ENCODE measurements at regions not wholly inside any gene's neighbourhood (a gene's known extent, or its start where the extent isn't known, plus 50 kb on each side); places are given as distances from the start of the nearest gene placed in this dataset.
A peak's percentile ranks its signal among the peaks of the same experiment; 100 is the strongest.
"Not testable (repeated sequence)": the region's sequence is repeated elsewhere in the genome, so short reads cannot be mapped to it uniquely, and the experiment has no call there.

DNA sequence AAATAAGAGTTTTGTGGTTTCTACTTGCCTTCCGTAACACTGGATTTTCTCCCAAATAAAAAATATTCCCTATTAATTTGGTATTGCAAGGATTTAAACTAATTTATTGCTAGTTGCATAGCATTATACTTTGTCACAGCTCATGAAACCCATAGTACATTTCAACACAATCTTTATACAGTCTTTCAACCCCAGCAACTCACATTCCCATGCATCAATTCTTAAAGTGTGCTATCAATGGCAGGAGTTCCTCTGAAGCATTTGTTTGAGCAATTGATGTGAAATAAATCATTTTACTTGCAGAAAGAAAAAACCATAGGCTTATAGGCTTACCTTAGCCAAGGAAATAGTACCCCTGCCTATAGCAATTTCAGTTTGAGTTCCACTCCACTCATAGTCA, 251.9 kb downstream of the PAPSS1 start:
- DNase-seq = no peak

- no peak for DNase-seq
These were observed 252.6 kb downstream of the PAPSS1 start for GRCh38 chr4:107467461-107467860.

GRCh38 chr4:107458194-107458593, 261.8 kb downstream of the PAPSS1 start:
- no peak for DNase-seq

- no peak for DNase-seq
These were observed 266.0 kb downstream of the PAPSS1 start for GRCh38 chr4:107453987-107454386.

DNA sequence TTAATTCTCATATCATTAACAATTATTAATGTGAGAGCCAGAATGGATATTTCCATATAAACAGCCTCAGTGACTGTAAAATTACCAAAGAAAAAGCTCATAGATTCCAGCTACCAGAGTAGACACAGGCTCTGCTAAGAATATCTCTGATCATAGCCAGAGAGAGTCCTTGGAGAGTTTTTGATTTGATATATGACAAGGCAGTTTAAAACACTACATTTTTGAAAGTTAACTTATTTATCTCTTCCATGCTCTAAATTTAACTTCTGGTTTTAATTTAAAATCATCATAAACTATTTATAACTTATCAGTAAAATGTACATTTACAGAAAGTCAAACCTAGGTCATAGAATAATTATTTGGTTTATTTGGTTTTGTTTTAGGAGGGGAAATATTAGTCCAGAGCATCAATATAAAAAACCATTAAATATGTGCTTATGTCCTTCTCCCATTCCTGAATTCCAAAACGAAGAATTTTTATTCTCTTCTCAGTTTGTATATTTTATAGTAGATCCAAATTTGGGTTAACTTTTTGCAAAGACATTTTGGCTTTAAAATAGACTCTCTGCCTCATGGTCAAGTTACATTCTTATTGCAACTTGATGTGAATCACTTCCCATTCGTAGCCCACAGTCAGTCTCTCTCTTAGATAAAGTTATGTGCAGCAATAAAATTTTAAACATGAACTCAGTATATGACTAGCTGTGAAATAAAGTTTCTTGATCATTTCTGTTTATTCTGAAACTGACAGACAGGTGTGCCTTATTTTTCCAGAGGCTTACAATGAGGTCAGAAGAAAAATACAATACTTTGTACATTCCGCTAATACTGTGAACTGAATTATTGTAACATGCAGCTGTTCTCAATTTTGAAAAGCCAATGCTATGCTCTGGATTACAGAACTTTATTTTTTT, 267.1 kb downstream of the PAPSS1 start:
- DNase-seq = no peak

DNA sequence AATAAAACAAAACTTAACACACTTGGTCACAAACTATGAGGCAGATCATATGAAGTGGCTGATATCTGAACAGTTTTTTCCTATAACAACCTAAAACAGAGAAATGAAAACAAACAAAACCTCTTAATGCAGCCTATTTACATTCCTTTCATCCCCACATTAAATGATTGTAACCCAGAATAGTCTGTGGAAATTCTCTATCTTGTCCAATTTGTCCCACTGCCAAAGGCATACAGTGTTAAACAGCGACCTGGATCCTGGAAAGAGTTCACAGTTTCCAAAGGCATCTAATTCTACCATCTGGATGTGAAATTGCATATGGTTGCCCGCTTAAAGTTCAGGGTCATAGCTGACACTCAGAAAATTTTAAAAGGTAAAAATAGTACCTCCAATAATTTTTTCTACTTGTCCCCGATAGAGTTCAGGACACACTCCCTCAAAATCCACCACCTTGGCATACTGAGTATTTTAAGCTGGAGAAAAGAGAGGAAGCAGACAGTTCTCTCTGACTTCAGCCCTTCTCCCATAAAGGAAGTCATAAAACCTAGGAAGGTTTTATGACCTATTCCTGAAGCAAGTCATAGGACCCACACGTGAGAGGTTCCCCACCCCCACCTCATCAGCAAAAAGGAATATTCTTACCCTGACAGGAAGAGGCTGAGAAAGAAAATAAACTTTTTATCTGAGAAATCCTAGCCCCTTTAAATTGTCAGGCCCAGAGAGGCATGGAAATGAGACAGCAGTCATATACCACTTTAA, 270.2 kb downstream of the PAPSS1 start:
- DNase-seq = no peak

DNA sequence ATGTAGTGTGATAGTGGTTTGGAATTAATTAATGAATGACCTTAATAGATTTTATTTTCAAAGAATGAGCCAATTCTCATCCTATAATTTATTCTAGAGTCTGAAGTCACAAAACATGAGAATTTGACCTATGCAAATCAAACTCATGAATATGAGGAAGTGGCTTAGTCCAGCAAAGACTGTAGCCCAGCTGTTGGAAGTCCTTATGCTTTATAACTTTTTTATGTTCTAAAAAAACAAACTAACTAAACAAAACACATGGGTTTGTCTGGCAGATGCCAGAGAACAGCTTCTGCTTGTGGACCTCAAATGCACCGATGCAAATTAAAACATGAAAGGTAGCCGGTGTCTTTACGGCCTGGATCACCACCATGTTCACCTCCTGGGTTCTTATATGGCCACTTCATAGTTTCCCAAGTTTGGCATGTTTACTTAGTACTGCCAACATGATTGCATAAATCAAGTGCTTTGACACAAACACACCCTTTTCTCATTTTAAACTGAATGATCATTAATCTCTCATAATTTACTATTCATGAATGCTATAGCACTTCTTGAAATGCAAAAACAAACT, 277.4 kb downstream of the PAPSS1 start:
- DNase-seq = no peak

- no peak for DNase-seq
These were observed 280.6 kb downstream of the PAPSS1 start for GRCh38 chr4:107439401-107439800.

DNA sequence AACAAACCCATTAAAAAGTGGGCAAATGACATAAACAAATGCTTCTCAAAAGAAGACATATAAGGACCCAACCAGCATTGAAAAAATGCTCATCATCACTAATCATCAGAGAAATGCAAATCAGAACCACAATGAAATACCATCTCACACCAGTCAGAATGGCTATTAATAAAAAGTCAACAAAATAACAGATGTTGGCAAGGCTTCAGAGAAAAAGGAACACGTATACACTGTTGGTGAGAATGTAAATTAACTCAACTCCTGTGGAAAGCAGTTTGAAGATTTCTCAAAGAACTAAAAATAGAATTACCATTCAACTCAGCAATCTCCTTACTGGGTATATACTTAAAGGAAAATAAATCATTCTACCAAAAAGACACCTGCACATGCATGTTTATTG, 283.6 kb downstream of the PAPSS1 start:
- DNase-seq = not testable (repeated sequence)

GRCh38 chr4:107432451-107432850, 287.6 kb downstream of the PAPSS1 start:
- no peak for DNase-seq

DNA sequence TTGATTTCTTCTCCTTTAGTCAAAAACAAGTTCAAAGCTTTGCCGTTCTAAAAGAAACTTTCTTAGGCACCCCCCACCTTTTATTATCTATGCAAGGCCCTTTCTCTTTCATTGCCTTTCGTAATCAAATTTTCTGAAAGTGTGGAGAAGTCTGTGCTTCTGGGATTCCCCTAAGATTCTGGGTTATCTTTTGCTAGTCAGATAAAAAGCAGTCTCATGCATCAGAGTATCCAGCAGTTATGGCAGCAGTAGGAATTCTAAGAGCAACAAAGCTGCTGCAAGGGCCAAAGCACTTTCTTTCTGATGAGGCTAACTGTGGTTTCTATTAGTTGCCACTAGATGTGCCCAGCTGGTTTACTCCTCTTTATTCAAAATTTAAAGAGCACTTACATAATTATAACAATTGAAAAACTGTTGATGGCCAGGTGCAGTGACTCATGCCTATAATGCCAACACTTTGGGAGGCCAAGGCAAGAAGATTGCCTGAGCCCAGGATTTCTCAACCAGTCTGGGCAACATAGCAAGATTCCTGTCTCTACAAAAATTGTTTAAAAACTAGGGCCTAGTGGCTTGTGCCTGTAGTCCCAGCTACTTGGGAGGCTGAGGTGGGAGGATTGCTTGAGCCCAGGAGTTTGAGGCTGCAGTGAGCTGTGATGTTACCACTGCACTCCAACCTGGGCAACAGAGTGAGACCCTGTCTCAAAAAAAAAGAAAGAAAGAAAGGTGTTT, 296.2 kb downstream of the PAPSS1 start:
- no peak for DNase-seq

DNA sequence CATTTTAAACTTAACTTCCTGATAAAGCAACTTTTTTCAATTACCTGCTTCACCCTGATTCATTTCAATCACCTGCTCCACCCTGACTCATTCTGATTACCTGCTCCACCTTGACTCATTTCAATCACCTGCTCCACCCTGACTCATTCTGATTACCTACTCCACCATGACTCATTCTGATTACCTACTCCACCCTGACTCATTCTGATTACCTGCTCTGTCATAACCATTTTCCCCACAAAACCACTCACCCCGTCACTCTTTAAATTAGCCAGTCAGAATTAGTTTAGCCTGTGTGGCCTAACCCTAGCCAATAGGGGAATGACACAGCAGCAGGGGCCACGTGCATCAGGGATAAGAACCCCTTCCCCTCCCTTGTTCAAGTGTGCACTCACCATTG, 300.5 kb downstream of the PAPSS1 start:
- not testable (repeated sequence) for DNase-seq

DNA sequence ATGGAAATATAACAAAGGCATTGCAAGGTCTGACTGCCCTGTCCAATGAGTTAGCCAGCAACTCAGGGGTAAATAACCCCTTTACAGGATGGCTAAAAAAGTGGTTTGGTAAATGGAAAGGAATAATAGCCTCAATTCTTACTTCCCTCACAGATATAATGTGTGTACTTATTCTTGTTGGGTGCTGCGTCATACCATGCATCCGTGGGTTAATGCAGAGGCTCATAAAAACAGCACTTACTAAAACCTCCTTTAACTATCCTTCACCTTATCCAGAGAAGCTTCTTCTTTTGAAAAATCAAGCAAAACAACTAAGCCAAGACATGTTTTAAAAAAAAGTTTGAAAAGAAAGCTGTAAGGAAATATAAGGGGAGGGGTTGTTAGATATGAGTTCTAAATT, 301.0 kb downstream of the PAPSS1 start:
- no peak for DNase-seq

DNA sequence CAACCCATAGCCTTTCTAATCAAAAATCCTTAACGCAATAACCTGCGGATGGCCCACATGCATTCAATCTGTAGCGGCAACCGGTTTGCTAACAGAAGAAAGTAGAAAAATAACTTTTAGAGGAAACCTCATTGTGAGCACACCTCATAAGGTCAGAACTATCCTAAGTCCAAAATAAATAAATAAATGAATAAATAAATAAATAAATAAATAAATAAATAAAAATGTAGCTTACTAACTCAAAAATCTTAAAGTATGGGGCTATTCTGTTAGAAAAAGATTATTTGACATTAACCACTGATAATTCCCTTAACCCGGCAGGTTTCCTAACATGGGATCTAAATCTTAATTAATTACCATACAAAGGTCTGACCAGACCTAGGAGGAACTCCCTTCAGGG, 304.5 kb downstream of the PAPSS1 start:
- not testable (repeated sequence) for DNase-seq

- not testable (repeated sequence) for DNase-seq
These were observed 310.2 kb downstream of the PAPSS1 start for GRCh38 chr4:107409872-107410271.

GRCh38 chr4:107408968-107409367, 311.1 kb downstream of the PAPSS1 start:
- DNase-seq = no peak

DNA sequence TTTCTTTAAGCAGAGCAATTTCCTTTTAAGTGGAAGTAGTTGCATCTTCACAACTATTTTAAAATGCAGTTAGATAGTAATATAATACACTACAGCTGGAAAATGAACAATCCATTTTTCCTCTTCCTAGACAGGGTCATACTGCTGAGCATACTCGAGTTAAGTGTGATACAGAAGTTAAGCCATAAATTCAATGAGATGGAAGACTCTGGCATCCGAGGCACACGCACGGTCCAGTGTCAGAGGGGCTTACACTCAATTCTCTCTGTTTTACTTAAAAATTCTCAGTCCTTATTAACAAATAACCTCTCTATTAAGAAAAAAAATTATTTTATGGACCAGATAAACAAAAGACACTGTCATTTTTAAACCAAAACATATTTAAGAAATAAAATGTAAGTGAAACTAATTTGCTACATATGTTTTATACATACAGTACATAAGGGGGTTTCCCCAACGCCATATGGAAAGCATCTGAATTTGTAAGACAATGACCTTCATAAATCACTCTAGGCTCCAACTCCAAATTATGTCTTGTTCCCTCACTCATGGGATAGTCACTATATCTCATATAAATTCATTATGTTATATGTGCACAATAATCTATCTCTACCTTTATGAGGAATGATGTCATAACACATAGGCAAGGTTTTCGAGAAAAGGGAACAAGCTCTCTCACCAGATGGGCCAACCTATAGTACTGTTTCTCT, 315.3 kb downstream of the PAPSS1 start:
- DNase-seq = no peak

DNA sequence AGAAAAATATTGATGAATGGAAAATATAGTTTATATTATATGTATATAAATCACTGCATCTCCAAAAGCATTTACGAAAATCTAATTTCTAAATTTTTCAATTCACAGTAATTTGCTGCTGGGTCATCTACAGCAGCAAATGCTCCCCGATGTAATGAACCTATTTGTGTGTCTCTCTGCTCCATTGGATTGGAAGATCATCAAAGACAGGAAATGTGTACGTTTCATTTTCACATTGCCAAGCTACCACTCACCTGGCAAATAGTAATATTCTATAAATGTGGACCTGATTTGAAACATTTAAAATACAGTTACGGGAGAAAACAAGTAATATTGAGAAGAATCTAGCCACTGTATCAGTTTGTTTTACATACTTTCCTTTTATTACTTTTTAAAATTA, 317.7 kb downstream of the PAPSS1 start:
- no peak for DNase-seq

- peak; percentile 31 for DNase-seq
These were observed 327.1 kb downstream of the PAPSS1 start for GRCh38 chr4:107392951-107393350.

DNA sequence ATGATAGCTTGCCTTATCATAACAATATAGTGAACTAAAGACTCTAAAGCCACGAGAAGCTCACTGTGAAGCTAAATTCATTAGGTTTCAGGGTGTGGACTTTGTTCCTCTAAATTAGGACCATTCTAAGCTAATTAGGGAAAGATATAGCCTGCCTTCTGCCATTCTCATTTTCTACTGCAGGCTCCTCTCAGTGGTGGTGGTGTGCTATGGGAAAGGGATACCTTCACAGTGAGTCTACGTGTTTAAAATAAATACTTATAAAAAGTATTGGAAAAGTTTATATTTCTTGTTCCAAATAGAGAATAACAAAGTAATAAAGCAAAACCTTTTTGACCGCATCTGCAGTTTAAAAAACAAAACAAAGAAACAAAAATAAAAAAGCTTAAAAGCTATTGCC, 327.7 kb downstream of the PAPSS1 start:
- no peak for DNase-seq

GRCh38 chr4:107391630-107392028, 328.4 kb downstream of the PAPSS1 start:
- DNase-seq = no peak

DNA sequence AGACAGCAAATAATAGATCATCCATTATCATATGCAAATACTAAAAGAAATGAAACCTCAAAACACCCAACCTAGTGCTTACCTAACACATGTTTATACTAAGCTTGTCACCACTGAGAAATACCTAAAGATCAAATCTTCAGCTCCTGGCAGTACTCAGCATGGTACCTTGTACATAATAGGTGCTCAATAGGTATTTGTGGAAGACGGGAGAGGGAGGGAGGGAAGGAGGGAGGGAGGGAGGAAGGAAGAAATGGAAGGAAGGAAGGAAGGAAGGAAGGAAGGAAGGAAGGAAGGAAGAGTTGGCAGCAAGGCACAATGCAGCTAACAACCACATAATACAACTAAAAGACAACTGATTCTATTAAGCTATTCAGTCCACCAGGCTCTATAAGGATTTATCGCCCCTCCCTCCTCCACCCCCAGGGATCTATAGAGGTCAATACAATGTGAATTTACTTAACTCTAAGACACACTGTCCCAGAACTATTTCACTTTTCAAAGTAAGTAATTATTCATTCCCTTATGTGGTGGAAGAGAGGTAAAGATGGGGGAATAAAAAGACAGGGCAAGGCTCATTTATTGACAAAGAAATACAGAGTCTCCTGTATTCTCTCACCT, 328.9 kb downstream of the PAPSS1 start:
- no peak for DNase-seq

Data from EL (cell line).